IMR-90 (cell line): ENCODE measurements at regions not wholly inside any gene's neighbourhood (a gene's known extent, or its start where the extent isn't known, plus 50 kb on each side); places are given as distances from the start of the nearest gene placed in this dataset.

Experiments used
- ATAC-seq: fragments of 200-7000 bp; cut with Tn5 transposase; 2 replicates; pipeline ENCODE4 v1.9.1; 2020; ENCODE audit warnings: low read depth, mild to moderate bottlenecking, moderate library complexity
- BruUV-seq: library from RNA; stranded (reverse); fragments of 400-500 nt; replicated peaks from 2 replicates; lab custom pipeline; 2021; lab: Mats Ljungman, UMichigan
- CTCF ChIA-PET: fragments of 300-600 bp; formaldehyde crosslinking; extraction: SDS; loops from one replicate; lab custom pipeline; 2021; ENCODE audit warnings: antibody characterized with exemption; lab: Yijun Ruan, JAX
- POLR2A ChIA-PET: fragments of 300-600 bp; sonication (Branson Sonifier 250); formaldehyde crosslinking; loops from one replicate; lab custom pipeline; 2022; ENCODE audit warnings: antibody characterized with exemption; ENCODE audit not compliant: unreplicated experiment; lab: Charles Lee
- DNase-seq: peaks from one replicate; pipeline ENCODE4 v3.0.0; 2013
- H2AFZ ChIP-seq: replicated peaks from 2 replicates; pipeline ENCODE3; 2013; ENCODE audit warnings: low read length, mild to moderate bottlenecking; ENCODE audit not compliant: poor library complexity
- H2AK5ac ChIP-seq: 2 replicates; pipeline ENCODE4 v1.6.1; 2013; ENCODE audit warnings: low read depth, low read length, inconsistent platforms
- H2AK9ac ChIP-seq: replicated peaks from 2 replicates; pipeline ENCODE3; 2013; ENCODE audit warnings: mild to moderate bottlenecking, low read depth, low read length, moderate library complexity; ENCODE audit not compliant: poor library complexity
- H2BK120ac ChIP-seq: 2 replicates; pipeline ENCODE4 v1.6.1; 2013; ENCODE audit warnings: low read depth, low read length, inconsistent platforms
- H2BK15ac ChIP-seq: 3 replicates; pipeline ENCODE4 v1.6.1; 2013; ENCODE audit warnings: low read depth, low read length, inconsistent platforms
- H2BK20ac ChIP-seq: 2 replicates; pipeline ENCODE4 v1.6.1; 2013; ENCODE audit warnings: low read depth, mild to moderate bottlenecking, inconsistent platforms, low read length, moderate library complexity
- H2BK5ac ChIP-seq: 2 replicates; pipeline ENCODE4 v1.6.1; 2013; ENCODE audit warnings: mild to moderate bottlenecking, low read depth, low read length, inconsistent platforms; ENCODE audit not compliant: poor library complexity, severe bottlenecking
- H3K14ac ChIP-seq: replicated peaks from 2 replicates; pipeline ENCODE4 v1.6.1; 2013; ENCODE audit warnings: low read depth, low read length, inconsistent platforms
- H3K18ac ChIP-seq: 2 replicates; pipeline ENCODE4 v1.6.1; 2013; ENCODE audit warnings: low read depth, low read length, control low read depth
- H3K23ac ChIP-seq: 2 replicates; pipeline ENCODE4 v1.6.1; 2013; ENCODE audit warnings: low read depth, low read length, inconsistent platforms
- H3K27ac ChIP-seq: 2 replicates; pipeline ENCODE4 v1.5.1; 2013; ENCODE audit warnings: mild to moderate bottlenecking, control low read depth, low read length; ENCODE audit not compliant: insufficient read depth
- H3K27me3 ChIP-seq: 2 replicates; pipeline ENCODE4 v1.6.1; 2013; ENCODE audit warnings: low read length; ENCODE audit not compliant: control insufficient read depth, insufficient read depth
- H3K36me3 ChIP-seq: 2 replicates; pipeline ENCODE4 v1.6.1; 2013; ENCODE audit warnings: low read length, mixed read lengths; ENCODE audit not compliant: control insufficient read depth, insufficient read depth
- H3K4ac ChIP-seq: 2 replicates; pipeline ENCODE4 v1.6.1; 2013; ENCODE audit warnings: low read depth, low read length, inconsistent platforms
- H3K4me1 ChIP-seq: 2 replicates; pipeline ENCODE4 v1.6.1; 2013; ENCODE audit warnings: low read length, mixed read lengths; ENCODE audit not compliant: control insufficient read depth, insufficient read depth
- H3K4me2 ChIP-seq: 2 replicates; pipeline ENCODE4 v1.6.1; 2013; ENCODE audit warnings: low read depth, mild to moderate bottlenecking, control low read depth, low read length, moderate library complexity
- H3K4me3 ChIP-seq: 2 replicates; pipeline ENCODE4 v1.5.1; 2013; ENCODE audit warnings: low read depth, mild to moderate bottlenecking, control low read depth, low read length, moderate library complexity; ENCODE audit not compliant: insufficient read depth
- H3K56ac ChIP-seq: 2 replicates; pipeline ENCODE4 v1.6.1; 2013; ENCODE audit warnings: low read length, inconsistent platforms; ENCODE audit not compliant: insufficient read depth; ENCODE audit errors: extremely low read depth
- H3K79me1 ChIP-seq, 2 experiments: 2 replicates each; pipeline ENCODE4 v1.6.1; 2013; ENCODE audit warnings: low read length in 2 of 2, inconsistent platforms in 1 of 2, low read depth in 1 of 2
- H3K9ac ChIP-seq: 2 replicates; pipeline ENCODE4 v1.6.1; 2013; ENCODE audit warnings: low read depth, low read length, control low read depth
- H3K9me1 ChIP-seq: 2 replicates; pipeline ENCODE4 v1.6.1; 2013; ENCODE audit warnings: low read length, inconsistent platforms; ENCODE audit not compliant: insufficient read depth
- H3K9me3 ChIP-seq: 2 replicates; pipeline ENCODE4 v1.6.1; 2013; ENCODE audit warnings: low read length; ENCODE audit not compliant: control insufficient read depth, insufficient read depth
- H4K20me1 ChIP-seq: 2 replicates; pipeline ENCODE4 v1.6.1; 2013; ENCODE audit warnings: low read length, inconsistent platforms; ENCODE audit not compliant: insufficient read depth
- H4K5ac ChIP-seq: 2 replicates; pipeline ENCODE4 v1.6.1; 2013; ENCODE audit warnings: mild to moderate bottlenecking, low read depth, low read length, control low read depth
- H4K8ac ChIP-seq, 2 experiments: 2 replicates each; pipeline ENCODE4 v1.6.1; 2013; ENCODE audit warnings: low read depth in 2 of 2, low read length in 2 of 2, control low read depth in 1 of 2, inconsistent platforms in 1 of 2
- H4K91ac ChIP-seq: 2 replicates; pipeline ENCODE4 v1.6.1; 2013; ENCODE audit warnings: low read depth, low read length, inconsistent platforms; ENCODE audit not compliant: insufficient read depth
- CTCF ChIP-seq: conservative IDR thresholded peaks from 2 replicates; pipeline ENCODE4 v1.5.1; 2012; ENCODE audit warnings: mild to moderate bottlenecking, low read depth, low read length, improper control_type of control experiment
- NFE2L2 ChIP-seq: fragments of 150-350 bp; IDR thresholded peaks from 2 replicates; pipeline ENCODE4 v1.6.1; 2016; ENCODE audit warnings: low read depth, mild to moderate bottlenecking, low read length
- RAD21 ChIP-seq: IDR thresholded peaks from 2 replicates; pipeline ENCODE4 v1.6.1; 2012; ENCODE audit warnings: low read length, improper control_type of control experiment
- SMC3 ChIP-seq: fragments of 150-350 bp; IDR thresholded peaks from 2 replicates; pipeline ENCODE4 v1.6.1; 2016; ENCODE audit warnings: low read depth, mild to moderate bottlenecking, antibody characterized with exemption, low read length, moderate library complexity
- WGBS, 2 experiments: methylation state at CpG; one replicate each; pipeline versions ENCODE4 v1.1.5 to v1.1.7; 2013; ENCODE audit warnings: missing lambda C conversion rate in 2 of 2; ENCODE audit not compliant: insufficient read length in 1 of 2; ENCODE audit errors: extremely low coverage in 2 of 2; 5-methylcytosine and 5-hydroxymethylcytosine counted together
- dilution Hi-C: fragments of 300-500 bp; cut with HindIII; formaldehyde crosslinking; loops from one replicate; pipeline ENCODE4 v1.14.3; 2018; ENCODE audit warnings: low sequenced_read_pairs; ENCODE audit not compliant: unreplicated experiment
- in situ Hi-C: fragments of 300-500 bp; cut with MboI; formaldehyde crosslinking; loops from 3 replicates; pipeline ENCODE4 v1.14.3; 2019; ENCODE audit warnings: low sequenced_read_pairs, inconsistent platforms, mixed read lengths
- intact Hi-C: fragments of 100-400 bp; cut with micrococcal nuclease; formaldehyde crosslinking; loops from 2 replicates; pipeline ENCODE4 v1.10.0; 2022

DNA sequence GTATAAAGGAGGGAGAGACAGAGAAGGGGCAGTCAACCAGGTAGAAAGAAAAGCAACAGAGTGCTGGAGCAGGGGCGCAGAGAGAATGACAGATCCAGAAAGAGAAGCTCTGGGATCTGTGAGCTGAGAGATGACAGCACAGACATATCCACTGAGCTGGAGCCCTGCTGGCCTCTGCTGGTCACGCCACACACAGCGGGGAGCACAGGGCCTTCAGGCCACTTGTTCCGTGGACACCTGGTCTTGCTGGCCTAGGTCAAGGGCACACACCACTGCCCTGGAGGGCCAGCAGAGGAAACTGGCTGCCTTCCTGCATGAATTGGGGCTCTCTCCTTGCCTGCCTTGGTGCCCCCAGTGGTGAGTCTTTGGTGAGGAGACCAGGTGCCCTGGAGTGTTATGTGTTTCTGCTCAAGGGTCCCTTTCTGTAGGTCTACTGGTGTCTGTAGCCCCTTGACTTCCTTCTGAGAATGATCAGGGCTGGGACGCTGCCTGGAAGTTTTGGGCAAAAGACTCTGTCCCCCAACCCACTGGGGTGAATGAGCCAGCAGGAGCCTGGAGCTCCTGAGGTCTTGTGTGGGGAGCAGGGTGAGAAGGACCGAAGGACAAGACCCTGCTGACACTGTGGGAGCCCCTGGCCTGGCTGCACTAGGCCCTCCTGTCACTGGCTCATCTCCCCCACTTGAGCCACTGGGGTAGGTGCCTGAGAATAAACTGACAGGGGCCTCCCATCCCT is 59.2 kb upstream of the ADAMTS2 start:
- TF ChIP-seq SMC3 (peak; percentile 61), NFE2L2 (no peak), RAD21 (peak; percentile 70), CTCF (peak; percentile 57)

More for the DNA sequence above, 59.2 kb upstream of the ADAMTS2 start:
- Histone ChIP-seq H3K23ac (no peak overlapping the region), H4K8ac (no peak overlapping the region), H2BK5ac (no peak overlapping the region), H2AFZ (no peak overlapping the region), H2AK9ac (peak overlapping the region; percentile 18), H3K4ac (no peak overlapping the region), H3K18ac (no peak overlapping the region), H2AK5ac (no peak overlapping the region), H2BK120ac (no peak overlapping the region), H3K9me3 (peaks cover 10% of the 10 kb centered on the region), H3K27ac (no peak overlapping the region), H3K14ac (no peak overlapping the region), H2BK15ac (no peak overlapping the region), H3K4me1 (no peaks in the 10 kb centered on the region; the same call in 1 of the 2 replicates), H4K20me1 (no peaks in the 10 kb centered on the region), H2BK20ac (no peak overlapping the region), H3K56ac (no peak overlapping the region), H3K27me3 (no peaks in the 10 kb centered on the region), H3K79me1 (no peaks in the 10 kb centered on the region), H3K9me1 (no peaks in the 10 kb centered on the region), H3K36me3 (no peaks in the 10 kb centered on the region), H4K91ac (no peak overlapping the region), H3K4me3 (no peak overlapping the region), H3K9ac (no peak overlapping the region), H3K4me2 (no peak overlapping the region), H4K5ac (no peak overlapping the region)
- ATAC-seq (peak; percentile 94), DNase-seq (peak; percentile 42)
- intact Hi-C loops = loop anchor here (1.0 kb wide), 1 partner anchor 59 kb away; the partner anchor contains the start of gene ADAMTS2
- ChIA-PET POLR2A (no interaction called here), CTCF (interaction anchor here (0.6 to 3.1 kb wide), 7 partner anchors 9 to 238 kb away, joined by 3 to 14 read pairs (median 5); no protein-coding TSS in a partner anchor)
- 72% methylated on average over 3 of the region's 6 CpGs; no CpG with 5 or more reads in 1 of the 2 experiments for WGBS, 2 experiments
- BruUV-seq = no TSS peak
- dilution Hi-C loops = no loop called here
- in situ Hi-C loops = loop anchor here (10.0 kb wide), 1 partner anchor 240 kb away; no protein-coding TSS in a partner anchor
